GM04503 (cell line): ENCODE measurements at regions not wholly inside any gene's neighbourhood (a gene's known extent, or its start where the extent isn't known, plus 50 kb on each side); places are given as distances from the start of the nearest gene placed in this dataset.
"Not testable (repeated sequence)": the region's sequence is repeated elsewhere in the genome, so short reads cannot be mapped to it uniquely, and the experiment has no call there.

ENCODE experiments used
- DNase-seq: peaks from one replicate; pipeline ENCODE4 v3.0.0-alpha.2; 2012; ENCODE audit warnings: low read depth

DNA sequence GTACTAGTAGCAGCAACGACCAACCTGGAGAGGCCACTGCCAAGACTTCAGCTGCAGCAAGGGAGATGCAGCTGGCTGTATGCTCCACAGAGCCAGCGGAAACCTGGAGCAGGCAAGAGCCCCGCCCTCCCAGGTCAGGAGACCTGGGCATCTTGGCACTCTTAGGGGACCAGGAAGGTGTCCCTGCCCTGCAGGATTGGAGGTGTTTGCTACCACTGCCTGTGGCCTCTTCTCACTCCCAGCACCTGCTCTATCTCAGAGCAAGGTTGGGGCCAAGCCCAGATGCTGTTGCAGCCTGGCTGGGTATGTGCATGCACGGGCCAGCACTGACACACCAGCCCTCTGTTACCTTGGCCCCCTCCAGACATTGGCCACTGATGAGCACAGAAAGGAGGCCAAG, 1512.8 kb downstream of the REEP3 start:
- DNase-seq, result no peak

DNA sequence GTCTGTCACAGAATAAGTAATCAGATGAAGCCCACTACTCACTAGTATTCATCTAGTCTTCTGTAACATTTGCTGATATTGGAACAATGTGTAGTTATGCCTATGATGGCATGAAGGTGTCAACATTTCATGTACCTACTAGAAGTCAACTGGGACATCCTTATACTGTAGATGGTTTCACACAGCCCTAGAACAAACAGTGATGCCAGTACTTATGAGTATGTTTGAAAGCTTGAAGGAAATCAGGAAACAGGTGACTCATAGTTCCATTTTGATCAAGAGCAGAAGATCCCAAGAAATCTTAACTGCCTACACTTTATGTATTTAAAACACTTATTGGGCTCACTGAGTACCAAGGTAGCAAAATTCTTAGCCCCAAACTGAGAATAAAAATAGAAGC, 1519.6 kb downstream of the REEP3 start:
- no peak for DNase-seq

DNA sequence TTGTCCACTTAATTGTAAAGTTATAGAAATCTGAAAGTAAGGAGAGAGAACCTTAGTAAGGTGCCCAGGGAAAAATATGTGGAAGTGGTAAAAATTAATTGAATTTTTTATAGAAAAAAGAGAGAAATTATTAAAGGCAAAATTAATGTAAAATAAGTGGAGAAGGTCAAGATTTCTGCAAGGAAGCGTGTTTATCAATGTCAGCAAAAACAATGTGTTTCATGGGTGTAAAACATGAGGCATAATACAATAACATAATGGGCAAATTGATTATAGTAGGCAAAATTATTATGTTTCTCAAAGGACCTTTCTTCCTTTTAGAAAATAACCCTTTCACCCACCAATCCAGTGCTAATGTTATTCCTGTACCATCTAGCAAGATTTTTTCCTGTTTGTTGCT, 1520.1 kb downstream of the REEP3 start:
- no peak for DNase-seq

DNA sequence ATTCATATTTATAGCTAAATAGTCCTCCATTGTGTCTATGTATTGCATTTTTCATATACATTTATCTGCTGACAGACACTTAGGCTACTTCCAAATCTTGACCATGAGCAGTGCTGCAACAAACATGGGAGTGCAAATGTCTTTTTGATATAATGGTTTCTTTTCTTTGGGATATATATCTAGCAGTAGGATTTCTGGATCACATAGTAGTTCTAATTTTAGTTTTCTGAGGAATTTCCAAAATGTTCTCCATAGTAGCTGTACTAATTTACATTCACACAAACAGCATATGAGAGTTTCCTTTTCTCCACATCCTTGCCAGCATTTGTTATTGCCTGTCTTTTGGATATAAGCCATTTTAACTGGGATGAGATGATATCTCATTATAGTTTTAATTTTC, 1521.3 kb downstream of the REEP3 start:
- no peak for DNase-seq

DNA sequence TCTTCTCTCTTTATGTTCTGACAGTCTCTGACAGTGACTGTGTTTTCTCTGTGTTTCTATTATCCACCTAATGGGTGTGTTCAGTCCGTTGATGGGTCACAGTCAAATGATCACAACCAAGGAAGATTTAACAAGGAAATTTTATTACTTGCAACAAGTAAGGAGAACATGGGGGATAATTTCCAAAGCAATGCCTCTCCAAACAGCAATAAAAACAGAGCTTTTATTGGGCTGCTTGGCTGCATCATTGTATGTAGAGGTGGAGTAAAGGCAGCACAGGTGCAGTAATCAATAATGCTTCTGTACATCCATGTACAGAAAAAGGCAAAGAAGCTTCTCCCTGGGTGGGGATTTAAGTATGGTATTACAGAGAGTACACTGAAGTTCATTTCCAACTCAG, 1525.6 kb downstream of the REEP3 start:
- no peak for DNase-seq

DNA sequence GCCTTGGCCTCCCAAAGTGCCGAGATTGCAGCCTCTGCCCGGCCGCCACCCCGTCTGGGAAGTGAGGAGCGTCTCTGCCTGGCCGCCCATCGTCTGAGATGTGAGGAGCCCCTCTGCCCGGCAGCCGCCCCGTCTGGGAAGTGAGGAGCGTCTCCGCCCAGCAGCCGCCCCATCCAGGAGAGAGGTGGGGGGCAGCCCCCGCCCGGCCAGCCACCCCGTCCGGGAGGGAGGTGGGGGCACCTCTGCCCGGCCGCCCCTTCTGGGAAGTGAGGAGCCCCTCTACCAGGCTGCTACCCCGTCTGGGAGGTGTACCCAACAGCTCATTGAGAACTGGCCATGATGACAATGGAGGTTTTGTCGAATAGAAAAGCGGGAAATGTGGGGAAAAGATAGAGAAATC, 1530.9 kb downstream of the REEP3 start:
- not testable (repeated sequence) for DNase-seq

DNA sequence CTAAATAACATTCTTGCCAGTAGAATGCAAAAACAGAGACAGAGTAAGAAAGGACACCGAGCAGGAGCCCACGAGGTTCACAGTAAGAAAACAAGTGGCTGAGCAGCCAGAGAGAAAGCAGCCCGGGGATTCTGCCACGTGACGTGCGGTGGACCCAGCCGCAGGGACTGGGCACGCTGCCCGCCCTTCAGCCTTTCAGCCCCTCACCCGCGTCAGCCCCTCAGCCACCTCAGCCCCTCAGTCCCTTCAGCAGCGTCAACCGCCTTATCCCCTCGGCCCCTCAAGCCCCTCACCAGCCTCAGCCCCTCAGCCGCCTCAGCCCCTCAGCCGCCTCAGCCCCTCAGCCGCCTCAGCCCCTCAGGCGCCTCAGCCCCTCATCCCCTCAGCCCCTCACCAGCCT, 1532.2 kb downstream of the REEP3 start:
- not testable (repeated sequence) for DNase-seq

DNA sequence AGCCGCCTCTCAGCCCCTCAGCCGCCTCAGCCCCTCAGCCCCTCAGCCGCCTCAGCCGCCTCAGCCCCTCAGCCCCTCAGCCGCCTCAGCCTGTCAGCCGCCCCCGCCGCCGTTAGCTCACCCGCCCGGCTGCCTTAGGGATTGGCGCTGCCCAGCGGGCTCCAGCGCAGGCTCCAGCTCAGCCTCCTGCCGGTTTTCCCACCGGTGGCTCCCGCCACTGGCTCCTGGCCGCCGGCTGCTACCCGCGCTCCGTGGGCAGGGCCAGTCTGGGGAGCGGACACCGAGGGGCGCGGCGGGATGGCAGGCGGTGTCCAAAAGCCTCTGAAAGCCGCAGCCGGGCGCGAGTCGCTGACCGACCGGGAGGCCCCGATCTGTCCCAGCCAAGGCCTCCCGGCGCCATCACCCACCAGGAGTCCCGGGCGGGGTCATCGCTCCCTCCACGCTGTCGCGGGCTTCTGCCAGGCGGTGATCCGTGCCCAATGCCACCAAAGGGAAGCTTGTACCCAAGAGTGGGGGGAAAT, 1532.7 kb downstream of the REEP3 start:
- not testable (repeated sequence) for DNase-seq

DNA sequence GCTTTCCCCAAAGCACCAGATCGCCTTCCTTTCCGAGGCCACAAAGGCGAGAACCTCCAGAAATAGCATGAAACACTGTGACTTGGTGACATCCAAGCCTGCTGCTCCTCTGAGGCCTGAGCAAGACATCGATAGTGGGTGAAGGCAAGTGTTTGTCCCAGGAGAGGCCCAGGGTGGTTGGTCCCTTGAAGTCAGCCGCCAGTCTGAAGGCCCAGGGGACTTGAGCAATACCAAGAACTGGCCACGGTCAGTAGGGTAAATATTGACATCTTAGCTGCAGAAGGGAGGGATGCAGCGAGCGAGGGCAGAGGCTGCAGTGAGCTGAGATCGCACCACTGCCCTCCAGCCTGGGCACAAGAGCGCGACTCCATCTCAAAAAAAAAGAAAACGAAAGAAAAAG, 1533.5 kb downstream of the REEP3 start:
- DNase-seq, result not testable (repeated sequence)

DNA sequence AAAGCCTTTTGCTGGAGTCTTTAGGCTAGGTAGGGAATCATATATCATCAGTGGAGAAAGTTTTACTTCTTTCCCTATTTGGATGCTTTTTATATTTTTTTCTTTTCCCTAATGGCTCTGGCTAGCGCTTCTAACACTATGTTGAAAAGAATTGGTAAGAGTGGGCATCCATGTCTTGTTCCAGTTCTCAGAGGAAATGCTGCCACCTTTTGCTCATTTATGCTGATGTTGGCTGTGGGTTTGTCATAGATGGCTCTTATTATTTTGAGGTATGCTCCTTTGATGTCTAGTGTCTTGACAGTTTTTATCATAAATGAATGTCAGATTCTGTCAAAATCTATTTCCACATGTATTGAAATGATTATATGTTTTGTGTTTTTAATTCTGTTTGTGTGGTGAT, 1544.1 kb downstream of the REEP3 start:
- DNase-seq, result no peak

DNA sequence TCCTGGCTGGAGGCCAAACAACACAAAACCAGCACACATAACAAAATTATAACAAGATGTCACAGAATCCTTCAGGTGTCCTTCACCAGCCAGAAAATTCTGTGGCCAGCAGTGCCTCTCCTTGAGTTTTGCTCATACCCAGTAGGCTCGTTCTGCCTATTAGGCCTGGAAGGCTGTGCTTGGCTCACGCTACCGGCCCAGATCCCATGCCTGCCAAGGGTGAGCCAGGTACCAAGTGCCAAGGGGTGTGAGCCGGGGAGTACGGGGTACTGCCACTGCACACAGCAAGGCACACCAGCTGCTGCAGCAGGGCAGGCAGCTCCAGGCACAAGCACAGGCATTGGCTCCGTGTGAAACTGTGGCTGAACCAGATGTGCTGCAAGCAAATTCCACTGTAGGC, 1562.0 kb downstream of the REEP3 start:
- no peak for DNase-seq

DNA sequence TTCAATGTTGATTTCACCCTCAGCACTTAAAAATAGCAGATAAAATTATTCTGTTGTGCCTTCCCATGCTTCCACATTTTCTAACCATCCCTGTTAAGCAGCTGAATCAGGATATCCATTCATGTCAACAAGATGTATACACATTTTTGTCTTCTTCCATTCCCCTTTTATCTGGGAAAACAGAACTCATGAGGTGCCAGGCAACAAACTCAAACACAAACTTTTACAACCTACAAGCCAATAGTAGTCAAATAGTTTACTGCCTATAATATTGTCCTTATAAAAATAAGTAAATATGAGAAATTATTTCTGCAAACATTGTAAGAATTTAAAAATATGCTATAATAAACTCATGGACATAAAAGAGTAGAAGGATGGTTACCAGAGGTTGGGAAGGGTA, 1569.8 kb downstream of the REEP3 start:
- no peak for DNase-seq

DNA sequence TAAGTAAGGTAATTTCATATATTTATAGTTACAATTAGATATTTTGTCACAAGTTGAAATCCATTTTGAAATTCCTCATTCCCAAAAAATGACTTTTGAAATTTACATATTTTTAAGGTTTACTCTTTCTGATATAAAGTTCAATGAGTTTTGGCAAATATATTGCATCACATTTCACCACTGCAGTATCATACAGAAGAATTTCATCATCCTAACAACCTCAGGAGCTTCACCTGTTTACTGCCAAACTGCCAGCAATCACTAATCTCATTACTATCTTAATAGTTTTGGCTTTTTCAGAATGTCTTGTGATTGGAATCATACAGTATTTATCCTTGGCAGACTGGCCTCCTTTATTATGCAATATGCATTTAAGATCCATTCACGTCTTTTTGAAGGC, 1578.9 kb downstream of the REEP3 start:
- no peak for DNase-seq

DNA sequence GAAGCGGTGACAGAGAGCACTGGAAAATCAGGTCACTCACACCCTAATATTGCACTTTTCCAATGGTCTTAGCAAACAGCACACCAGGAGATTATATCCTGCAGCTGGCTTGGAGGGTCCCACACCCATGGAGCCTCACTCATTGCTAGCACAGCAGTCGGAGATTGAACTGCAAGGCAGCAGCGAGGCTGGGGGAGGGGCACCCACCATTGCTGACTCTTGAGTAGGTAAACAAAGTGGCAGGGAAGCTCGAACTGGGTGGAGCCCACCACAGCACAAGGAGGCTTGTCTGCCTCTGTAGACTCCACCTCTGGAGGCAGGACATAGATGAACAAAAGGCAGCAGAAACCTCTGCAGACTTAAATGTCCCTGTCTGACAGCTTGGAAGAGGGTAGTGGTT, 1579.7 kb downstream of the REEP3 start:
- not testable (repeated sequence) for DNase-seq

DNA sequence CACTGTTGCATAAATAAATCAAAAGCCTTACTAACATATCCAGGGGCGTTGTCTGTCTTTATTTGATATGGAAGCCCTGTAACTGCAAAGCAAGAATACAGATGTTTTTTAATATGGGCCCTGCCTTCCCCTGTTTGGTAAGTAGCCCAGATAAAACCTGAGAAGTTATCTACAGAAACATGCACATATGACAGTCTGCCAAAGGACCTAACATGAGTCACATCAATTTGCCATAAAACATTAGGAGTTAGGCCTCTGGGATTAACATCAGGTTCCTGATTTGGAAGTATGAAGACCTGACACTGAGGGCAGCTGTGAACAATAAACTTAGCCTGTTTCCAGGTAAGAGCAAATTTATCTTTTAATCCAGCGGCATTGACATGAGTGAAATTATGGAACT, 1588.8 kb downstream of the REEP3 start:
- no peak for DNase-seq

DNA sequence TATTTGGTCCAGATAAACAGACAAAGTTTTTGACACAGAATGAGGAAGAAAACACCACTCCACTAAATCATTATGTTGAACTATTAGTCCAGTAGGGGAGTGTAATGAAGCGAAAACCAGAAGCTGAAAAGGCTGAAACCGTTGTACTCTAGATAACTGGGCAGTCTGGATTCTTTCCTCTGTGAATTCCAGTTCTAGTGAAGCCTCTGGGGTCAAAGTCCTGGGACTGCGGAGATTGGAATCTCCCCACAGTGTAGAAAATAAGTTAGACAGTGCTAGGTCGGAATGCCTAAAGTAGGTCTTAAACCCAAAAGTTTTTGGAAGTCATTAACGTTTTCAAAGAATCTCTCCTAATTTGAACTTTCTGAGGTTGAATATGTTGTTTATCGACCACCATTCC, 1589.9 kb downstream of the REEP3 start:
- not testable (repeated sequence) for DNase-seq

DNA sequence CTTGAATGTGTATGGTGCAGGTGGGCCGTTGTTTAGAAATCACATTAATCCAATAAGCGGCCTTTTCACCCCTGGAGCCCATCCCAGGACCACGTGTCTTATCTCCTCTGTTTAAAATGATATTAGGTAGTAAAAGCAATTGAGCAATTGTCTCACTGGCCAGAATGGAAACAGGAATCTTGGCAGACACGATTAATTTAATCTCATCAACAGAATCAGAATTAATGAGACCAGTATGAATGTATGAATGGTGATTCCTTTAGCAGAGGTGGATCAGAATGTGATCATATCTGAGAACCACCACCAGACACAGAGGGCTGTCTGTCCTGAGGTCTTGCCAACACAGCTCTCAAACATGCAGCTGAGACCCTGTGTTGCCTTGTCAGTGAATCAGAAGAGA, 1591.4 kb downstream of the REEP3 start:
- DNase-seq, result no peak

DNA sequence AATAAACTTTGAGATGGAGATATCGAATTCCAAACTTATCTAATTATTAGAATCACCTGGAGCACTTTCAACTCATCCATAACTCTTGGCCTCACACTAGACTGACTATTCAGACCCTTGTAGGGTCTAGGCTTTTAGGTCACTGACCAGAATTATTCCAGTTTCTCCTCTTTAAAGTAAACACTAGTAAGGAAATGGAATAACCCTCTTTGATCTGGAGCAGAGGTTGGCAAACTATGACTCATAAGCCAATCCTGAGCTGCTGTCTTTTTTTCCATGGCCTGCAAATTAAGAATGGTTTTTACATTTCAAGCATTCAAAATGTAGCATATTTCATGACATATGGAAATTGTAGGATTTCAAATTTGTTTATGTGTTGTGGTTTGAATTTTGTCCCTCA, 1601.9 kb downstream of the REEP3 start:
- DNase-seq, result no peak

DNA sequence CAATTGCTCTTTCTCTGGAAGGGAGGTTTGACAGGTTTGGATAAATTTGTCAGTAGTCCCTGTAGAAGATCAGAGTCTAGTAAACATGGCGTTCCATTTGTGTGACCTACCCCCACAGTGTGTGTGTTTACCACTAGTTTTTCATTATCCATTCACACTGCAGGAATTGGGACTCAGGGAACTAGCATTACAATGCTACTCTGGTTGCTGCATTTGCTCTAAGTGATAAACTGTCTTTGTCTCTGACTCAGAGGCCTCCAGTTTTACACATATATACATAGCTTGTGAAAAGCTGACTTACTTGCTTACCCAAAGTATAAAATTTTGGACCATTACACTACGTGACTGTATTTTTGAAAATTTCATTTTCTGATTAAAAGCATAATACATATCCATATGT, 1604.0 kb downstream of the REEP3 start:
- DNase-seq, result no peak

DNA sequence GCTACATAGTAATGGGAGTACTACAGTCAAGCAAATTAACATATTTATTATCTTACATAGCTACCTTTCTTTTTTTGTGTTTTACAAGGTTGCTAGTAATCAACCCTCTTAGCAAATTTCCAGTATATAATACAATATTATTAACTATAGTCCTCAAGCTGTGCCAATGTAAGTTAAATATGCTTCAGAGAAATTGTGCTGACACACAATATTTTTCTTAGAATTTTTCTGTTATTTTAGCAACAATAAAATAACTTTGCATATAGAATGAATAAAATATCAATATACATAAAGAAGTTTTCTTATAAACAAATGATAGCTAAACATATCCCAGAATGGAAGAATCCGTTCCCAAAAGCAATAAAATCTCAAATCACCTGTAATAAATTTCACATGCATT, 1605.1 kb downstream of the REEP3 start:
- DNase-seq, result no peak

DNA sequence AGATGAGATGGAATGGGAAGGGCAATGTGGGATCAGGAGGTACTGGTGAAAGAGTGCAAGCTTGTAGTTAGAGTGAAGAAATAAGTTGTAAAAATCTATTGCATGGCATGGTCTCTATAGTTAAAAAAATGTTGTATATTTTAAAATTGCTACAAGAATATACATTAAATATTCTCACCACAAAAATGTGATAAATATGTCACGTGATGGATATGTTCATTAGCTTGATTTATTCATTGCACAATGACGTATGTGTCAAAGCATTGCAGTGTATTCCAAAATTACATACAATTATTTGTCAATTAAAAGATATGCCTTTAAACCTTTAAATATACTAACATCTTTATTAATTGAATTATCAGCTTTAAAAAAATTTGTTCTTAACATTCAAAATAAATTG, 1607.1 kb downstream of the REEP3 start:
- DNase-seq, result no peak

DNA sequence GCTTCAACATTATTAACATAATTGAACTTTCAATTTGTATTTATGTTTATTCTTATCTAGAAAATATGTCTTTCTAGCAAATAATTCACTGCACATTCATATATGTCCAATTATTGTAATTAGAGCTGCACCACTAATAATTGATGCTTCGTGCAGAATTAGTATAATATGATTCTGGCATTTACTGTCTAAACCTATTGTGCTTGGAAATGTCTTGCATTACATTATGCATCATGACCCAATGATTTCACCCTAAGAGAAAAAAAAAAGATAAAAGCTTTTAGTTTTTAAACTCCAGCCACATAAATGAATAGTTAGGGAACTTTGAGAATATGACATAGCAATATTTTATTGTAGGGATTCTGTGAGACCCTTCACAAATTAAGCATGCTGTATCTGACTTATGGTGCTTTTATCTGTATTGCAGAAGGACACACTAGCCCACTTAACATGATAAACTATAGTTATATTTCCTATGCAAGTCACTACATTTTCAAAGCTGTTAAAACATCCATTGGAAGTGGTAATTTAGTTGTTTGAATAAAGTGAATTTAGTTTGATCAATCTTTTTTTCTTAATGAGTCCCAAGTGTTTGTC, 1609.1 kb downstream of the REEP3 start:
- no peak for DNase-seq

DNA sequence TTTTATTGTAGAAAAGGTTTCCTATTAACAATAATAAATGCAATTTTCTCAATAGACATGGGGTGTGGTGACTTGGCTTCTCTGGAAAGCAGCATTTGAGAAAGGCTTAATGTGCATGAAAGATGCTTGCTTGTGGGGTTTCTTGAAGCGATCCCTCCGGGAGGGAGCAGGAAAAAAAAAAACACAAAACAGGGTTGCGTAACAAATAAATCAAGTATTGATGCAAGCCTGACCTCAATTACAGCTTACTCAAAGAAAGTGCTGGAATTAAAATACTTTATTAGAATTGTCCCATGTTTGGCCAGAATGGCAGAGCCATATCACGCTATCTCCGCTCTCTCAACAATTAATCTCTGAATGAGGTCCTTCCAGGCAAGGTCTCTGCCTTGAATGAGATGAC, 1612.5 kb downstream of the REEP3 start:
- DNase-seq, result no peak

DNA sequence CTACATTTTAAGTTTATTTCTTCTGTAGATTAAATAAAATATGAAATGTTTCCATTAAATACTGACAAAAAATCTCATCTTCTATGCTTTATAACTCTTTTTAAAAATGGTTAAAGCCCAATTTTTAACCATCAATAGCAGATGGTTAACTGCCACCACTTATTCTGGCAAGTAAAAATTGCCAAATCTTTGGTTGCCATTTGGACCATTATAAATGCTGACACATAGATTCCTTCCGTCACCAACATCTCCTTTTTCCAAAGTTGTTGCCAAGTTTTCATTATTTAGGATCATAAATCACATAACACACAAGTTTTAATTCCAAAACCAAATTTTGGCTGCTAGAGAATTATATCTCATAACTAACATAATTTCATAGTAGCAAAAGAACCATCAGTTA, 1614.3 kb downstream of the REEP3 start:
- no peak for DNase-seq
